AG08395 (cell line): ENCODE measurements at regions not wholly inside any gene's neighbourhood (a gene's known extent, or its start where the extent isn't known, plus 50 kb on each side); places are given as distances from the start of the nearest gene placed in this dataset.

Source experiments
- DNase-seq: peaks from one replicate; pipeline ENCODE4 v3.0.0; 2012; ENCODE audit warnings: mixed read lengths, low spot score

GRCh38 chr3:72299823-72300222 is 514.9 kb upstream of the PROK2 start:
- no peak for DNase-seq

- peak; percentile 55 for DNase-seq
These were observed 514.4 kb upstream of the PROK2 start for GRCh38 chr3:72299321-72299802.

- DNase-seq, result no peak
These were observed 513.5 kb upstream of the PROK2 start for GRCh38 chr3:72298201-72299152.

GRCh38 chr3:72297481-72297880 is 512.5 kb upstream of the PROK2 start:
- DNase-seq, result no peak

GRCh38 chr3:72296477-72297111 is 511.6 kb upstream of the PROK2 start:
- DNase-seq, result no peak

GRCh38 chr3:72295962-72296450 is 511.1 kb upstream of the PROK2 start:
- DNase-seq, result no peak

- DNase-seq, result no peak
These were observed 510.5 kb upstream of the PROK2 start for GRCh38 chr3:72295276-72295961.

- DNase-seq, result no peak
These were observed 506.1 kb upstream of the PROK2 start for GRCh38 chr3:72290859-72291638.

- DNase-seq, result no peak
These were observed 504.7 kb upstream of the PROK2 start for GRCh38 chr3:72289692-72290071.

- peak; percentile 92 for DNase-seq
These were observed 504.2 kb upstream of the PROK2 start for GRCh38 chr3:72288955-72289691.

GRCh38 chr3:72287956-72288355 is 503.0 kb upstream of the PROK2 start:
- DNase-seq, result no peak

- no peak for DNase-seq
These were observed 500.6 kb upstream of the PROK2 start for GRCh38 chr3:72285502-72285901.

GRCh38 chr3:72284471-72284870 is 499.5 kb upstream of the PROK2 start:
- no peak for DNase-seq

- no peak for DNase-seq
These were observed 498.0 kb upstream of the PROK2 start for GRCh38 chr3:72282918-72283317.

GRCh38 chr3:72281551-72281950 is 496.6 kb upstream of the PROK2 start:
- DNase-seq, result no peak

- no peak for DNase-seq
These were observed 495.9 kb upstream of the PROK2 start for GRCh38 chr3:72280876-72281275.

GRCh38 chr3:72279631-72280041 is 494.7 kb upstream of the PROK2 start:
- DNase-seq, result no peak

- no peak for DNase-seq
These were observed 494.2 kb upstream of the PROK2 start for GRCh38 chr3:72279068-72279604.

- DNase-seq, result no peak
These were observed 493.6 kb upstream of the PROK2 start for GRCh38 chr3:72278349-72279067.

- no peak for DNase-seq
These were observed 492.8 kb upstream of the PROK2 start for GRCh38 chr3:72277710-72278109.
